Large intestine (tissue), 3 donors: ENCODE measurements at regions not wholly inside any gene's neighbourhood (a gene's known extent, or its start where the extent isn't known, plus 50 kb on each side); places are given as distances from the start of the nearest gene placed in this dataset.

Experiments used
- DNase-seq, 2 donors: peaks; one replicate each; pipeline versions ENCODE4 v3.0.0 to v3.0.0-alpha.2; 2013
- H3K27ac ChIP-seq: one replicate; pipeline ENCODE4 v1.5.1; 2013; ENCODE audit warnings: low read length
- H3K27me3 ChIP-seq: 2 replicates; pipeline ENCODE4 v1.6.1; 2013; ENCODE audit warnings: low read length; ENCODE audit not compliant: control insufficient read depth, insufficient read depth
- H3K36me3 ChIP-seq: 2 replicates; pipeline ENCODE4 v1.6.1; 2013; ENCODE audit warnings: low read length; ENCODE audit not compliant: control insufficient read depth, insufficient read depth
- H3K4me1 ChIP-seq: one replicate; pipeline ENCODE4 v1.6.1; 2013; ENCODE audit warnings: low read length; ENCODE audit not compliant: control insufficient read depth, insufficient read depth
- H3K4me3 ChIP-seq: one replicate; pipeline ENCODE4 v1.5.1; 2013; ENCODE audit warnings: low read length
- H3K9me3 ChIP-seq: one replicate; pipeline ENCODE4 v1.6.1; 2013; ENCODE audit warnings: mild to moderate bottlenecking, low read depth, low read length, moderate library complexity; ENCODE audit not compliant: control insufficient read depth
- WGBS: methylation state at CpG from one replicate; pipeline ENCODE4 v1.1.5; 2013; ENCODE audit warnings: low lambda C conversion rate; ENCODE audit not compliant: insufficient coverage; 5-methylcytosine and 5-hydroxymethylcytosine counted together

- H3K27me3 ChIP-seq: no peaks in the 10 kb centered on the region
- WGBS: no CpG with 5 or more reads among the region's 7 CpGs
- peaks cover 8% of the 10 kb centered on the region for H3K9me3 ChIP-seq
- H3K27ac ChIP-seq: no peak overlapping the region
- no peak for DNase-seq
- H3K36me3 ChIP-seq: no peaks in the 10 kb centered on the region
- no peaks in the 10 kb centered on the region for H3K4me1 ChIP-seq
- H3K4me3 ChIP-seq: no peak overlapping the region
Observed at GRCh38 chr12:128204711-128205110, 62.3 kb upstream of the TMEM132C start.

DNA sequence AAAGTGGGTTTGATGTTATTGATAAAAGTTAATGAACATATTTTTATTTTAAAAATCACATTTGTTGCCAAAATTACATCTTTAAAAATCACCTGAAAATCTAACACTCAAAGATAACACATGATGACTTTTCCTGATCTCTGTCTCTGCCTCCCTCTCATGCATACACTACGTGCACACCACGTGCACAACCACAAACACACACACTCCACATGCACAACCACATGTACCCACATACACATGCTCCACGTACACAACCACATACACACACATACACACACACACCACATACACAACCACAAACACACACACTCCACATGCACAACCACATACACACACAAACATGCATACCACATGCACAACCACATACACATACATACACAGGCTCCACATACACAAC lies 61.8 kb upstream of the TMEM132C start:
- H3K27me3 ChIP-seq: no peaks in the 10 kb centered on the region
- H3K4me1 ChIP-seq: no peaks in the 10 kb centered on the region
- WGBS: 90% methylated on average over 2 of the region's 3 CpGs
- H3K9me3 ChIP-seq: peaks cover 8% of the 10 kb centered on the region
- H3K36me3 ChIP-seq: no peaks in the 10 kb centered on the region
- no peak overlapping the region for H3K27ac ChIP-seq
- H3K4me3 ChIP-seq: no peak overlapping the region
- no peak for DNase-seq

DNA sequence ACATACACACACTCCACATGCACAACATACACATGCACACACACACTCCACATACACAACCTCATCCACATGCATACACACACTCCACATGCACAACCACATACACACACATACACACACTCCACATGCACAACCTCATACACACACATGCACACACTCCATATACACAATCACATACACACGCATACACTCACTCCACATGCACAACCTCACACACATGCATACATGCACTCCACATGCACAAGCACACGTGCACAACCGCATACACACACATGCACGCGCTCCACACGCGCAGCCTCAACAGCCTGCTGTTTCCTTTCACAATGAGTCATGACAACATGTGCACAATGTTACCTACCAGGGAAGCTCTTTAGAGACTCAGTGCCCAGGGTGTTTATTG lies 61.2 kb upstream of the TMEM132C start:
- H3K27ac ChIP-seq: no peak overlapping the region
- no peaks in the 10 kb centered on the region for H3K4me1 ChIP-seq
- H3K36me3 ChIP-seq: no peaks in the 10 kb centered on the region
- no peak overlapping the region for H3K4me3 ChIP-seq
- H3K27me3 ChIP-seq: no peaks in the 10 kb centered on the region
- H3K9me3 ChIP-seq: peaks cover 13% of the 10 kb centered on the region
- DNase-seq: no peak
- WGBS: no CpG with 5 or more reads among the region's 7 CpGs
